Fibroblast of pulmonary artery (primary cell): ENCODE measurements at regions not wholly inside any gene's neighbourhood (a gene's known extent, or its start where the extent isn't known, plus 50 kb on each side); places are given as distances from the start of the nearest gene placed in this dataset.

Source experiments
- DNase-seq: peaks from one replicate; pipeline ENCODE4 v3.0.0-alpha.2; 2010; ENCODE audit warnings: low read depth
- H3K4me3 ChIP-seq: replicated peaks from 2 replicates; pipeline ENCODE4 v1.5.1; 2011; ENCODE audit warnings: low read depth, mild to moderate bottlenecking, control low read depth, low read length, moderate library complexity
- TF ChIP-seq, protein P1 (sequence below): IDR thresholded peaks from 2 replicates; pipeline ENCODE4 v1.5.1; 2011; ENCODE audit warnings: mild to moderate bottlenecking, control low read depth, low read length, inconsistent platforms; ENCODE audit errors: missing control alignments

DNA sequence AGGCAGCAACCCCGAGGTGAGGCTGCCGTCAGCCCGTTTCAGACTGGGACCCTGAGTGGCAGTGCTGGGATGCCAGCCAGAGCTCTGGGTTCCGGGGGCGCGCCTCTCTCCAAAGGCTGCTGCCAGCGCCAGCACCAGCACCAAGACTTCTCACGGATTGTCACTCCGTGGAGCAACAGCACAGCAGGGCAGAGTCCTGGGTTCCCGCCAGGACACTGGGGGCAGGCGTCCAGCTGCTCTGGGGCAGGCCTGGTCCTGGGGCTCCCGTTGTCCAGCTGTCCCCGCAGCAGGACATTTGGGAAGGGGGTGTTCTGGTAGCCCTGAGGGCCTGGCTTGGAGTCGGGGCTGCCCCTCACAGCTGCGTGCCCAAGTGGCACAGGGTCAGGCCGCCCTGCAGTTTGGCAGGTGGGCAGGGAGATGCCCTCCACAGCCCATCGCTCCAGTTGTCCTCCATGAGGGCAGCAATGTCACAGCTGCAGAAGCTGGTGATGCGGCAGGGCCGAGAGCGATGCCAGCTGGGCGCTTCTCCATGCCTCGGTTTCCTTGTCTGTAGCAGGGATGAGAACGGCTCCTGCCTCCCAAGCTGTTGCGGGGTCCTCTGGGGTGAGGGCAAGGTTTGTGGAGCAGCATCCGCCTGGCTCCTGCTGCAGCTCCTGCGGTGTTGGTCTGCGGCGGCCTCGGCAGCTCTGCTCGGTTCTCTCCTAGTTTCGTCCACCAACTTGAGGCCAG lies 137.3 kb upstream of the CIBAR2 start:
- DNase-seq: no peak
- no peak overlapping the region for H3K4me3 ChIP-seq
- TF ChIP-seq, protein P1, sequence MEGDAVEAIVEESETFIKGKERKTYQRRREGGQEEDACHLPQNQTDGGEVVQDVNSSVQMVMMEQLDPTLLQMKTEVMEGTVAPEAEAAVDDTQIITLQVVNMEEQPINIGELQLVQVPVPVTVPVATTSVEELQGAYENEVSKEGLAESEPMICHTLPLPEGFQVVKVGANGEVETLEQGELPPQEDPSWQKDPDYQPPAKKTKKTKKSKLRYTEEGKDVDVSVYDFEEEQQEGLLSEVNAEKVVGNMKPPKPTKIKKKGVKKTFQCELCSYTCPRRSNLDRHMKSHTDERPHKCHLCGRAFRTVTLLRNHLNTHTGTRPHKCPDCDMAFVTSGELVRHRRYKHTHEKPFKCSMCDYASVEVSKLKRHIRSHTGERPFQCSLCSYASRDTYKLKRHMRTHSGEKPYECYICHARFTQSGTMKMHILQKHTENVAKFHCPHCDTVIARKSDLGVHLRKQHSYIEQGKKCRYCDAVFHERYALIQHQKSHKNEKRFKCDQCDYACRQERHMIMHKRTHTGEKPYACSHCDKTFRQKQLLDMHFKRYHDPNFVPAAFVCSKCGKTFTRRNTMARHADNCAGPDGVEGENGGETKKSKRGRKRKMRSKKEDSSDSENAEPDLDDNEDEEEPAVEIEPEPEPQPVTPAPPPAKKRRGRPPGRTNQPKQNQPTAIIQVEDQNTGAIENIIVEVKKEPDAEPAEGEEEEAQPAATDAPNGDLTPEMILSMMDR: no peak

DNA sequence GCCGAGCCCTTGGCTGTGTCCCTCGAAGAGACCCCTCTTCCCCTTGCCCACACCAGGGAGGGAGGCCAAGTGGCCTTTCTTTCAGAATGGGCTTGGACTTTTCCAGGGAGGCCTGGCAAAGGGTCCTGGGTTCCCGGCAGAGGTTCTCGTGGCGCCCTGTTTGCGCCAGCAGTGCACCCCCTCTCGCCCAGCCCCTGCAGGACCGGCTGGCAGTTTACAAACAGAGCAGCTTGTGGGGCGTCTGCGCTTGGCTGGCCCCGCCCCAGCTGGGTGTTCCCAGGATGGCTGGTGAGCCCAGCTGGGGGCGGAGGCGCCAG lies 137.8 kb upstream of the CIBAR2 start:
- TF ChIP-seq, protein P1: no peak
- no peak overlapping the region for H3K4me3 ChIP-seq
- DNase-seq: no peak

DNA sequence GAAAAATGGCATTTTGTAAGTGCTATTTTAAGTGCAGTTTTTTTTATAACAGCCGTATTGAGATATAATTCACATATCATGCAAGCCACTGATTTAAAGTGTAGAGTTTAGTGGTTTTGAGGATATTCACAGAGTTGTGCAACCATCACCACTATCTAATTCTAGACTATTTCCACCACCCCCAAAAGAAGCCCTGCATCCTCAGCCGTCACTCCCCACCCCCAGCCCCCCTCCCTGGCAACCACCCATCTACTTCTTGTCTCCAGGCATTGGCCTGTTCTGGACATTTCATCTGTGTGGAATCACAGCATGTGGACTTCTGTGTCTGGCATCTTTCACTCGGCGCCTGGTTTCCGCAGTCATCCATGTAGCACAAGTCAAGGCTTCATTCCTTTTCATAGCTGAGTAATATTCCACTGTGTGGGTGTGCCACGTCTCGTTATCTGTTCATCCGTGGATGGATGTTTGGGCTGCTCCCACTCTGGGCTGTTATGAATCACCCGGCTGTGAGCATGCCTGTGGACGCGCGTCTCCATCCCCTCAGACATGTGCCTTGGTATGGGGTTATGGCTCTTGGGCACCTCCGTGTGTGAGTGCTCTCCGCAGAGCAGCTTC lies 138.4 kb upstream of the CIBAR2 start:
- H3K4me3 ChIP-seq: no peak overlapping the region
- TF ChIP-seq, protein P1: no peak
- no peak for DNase-seq

DNA sequence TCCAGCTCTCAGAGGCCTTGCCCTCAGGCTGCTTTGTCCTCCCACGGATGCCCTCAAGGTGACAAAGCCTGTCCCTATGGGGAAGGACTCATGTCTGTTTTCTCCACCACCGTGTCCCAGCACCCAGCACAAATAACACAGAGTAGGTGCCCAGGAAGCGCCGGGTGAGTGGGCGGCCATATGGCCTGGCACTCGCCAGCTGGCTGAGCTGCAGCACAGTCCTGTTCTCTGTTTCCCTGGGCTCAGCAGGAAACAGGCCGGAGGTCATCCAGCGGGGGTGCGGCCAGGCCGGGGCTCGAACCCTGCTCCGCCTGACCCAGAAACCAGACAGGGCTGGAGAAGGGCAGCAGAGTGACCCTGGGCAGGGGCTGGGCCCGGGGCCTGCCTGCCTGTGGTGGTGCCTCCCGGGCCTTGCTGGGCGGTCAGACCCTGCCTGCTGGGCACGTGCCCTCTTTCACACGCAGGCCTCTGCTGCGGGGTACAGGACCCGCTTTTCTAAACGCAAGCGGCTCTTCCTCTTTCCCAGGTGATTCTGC lies 139.0 kb upstream of the CIBAR2 start:
- H3K4me3 ChIP-seq: no peak overlapping the region
- DNase-seq: no peak
- TF ChIP-seq, protein P1: no peak

DNA sequence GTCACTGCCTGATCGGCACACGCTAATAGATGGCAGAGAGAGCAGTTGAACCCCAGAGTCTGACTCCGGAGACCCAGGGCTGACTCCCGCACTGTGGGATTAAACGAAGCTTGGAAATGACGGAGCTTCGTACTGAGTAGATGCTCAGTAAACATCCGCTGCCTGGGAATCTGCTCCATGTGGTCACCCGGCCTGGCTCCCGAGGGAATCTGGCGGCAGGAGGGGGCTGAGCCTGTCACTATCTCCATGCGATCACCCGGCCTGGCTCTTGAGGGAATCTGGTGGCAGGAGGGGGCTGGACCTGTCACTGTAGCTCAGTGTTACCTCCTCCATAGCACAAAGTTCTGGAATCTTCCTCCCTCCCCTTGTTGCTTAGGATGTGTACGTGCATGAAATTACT lies 139.7 kb upstream of the CIBAR2 start:
- DNase-seq: no peak
- TF ChIP-seq, protein P1: no peak
- no peak overlapping the region for H3K4me3 ChIP-seq

DNA sequence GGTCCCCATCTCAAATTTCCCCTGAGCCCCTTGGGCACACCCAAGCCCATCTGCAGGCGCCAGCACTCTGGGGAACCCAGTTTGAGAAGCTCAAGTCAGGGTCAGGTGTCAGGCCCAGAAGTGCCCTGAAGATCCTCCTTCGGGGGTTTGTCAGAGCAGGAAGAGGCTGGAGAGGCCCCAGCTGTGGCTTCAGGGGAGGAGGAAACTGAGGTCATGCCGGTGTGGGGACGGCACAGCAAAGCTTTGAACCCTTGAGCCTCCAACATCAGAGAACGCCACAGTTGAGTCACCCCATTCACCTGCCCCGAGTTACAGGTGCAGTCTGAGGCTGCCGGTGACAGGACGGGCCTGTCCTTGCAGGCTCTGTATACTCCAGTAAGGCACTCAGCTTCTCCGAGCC lies 140.2 kb upstream of the CIBAR2 start:
- no peak overlapping the region for H3K4me3 ChIP-seq
- no peak for DNase-seq
- TF ChIP-seq, protein P1: no peak
